WTC11 (cell line): ENCODE measurements at regions not wholly inside any gene's neighbourhood (a gene's known extent, or its start where the extent isn't known, plus 50 kb on each side); places are given as distances from the start of the nearest gene placed in this dataset.

Experiments used
- ATAC-seq: fragments of 200-7000 bp; cut with Tn5 transposase; 2 replicates; pipeline ENCODE4 v1.10.0; 2021; ENCODE audit warnings: mild to moderate bottlenecking, moderate library complexity
- CTCF ChIA-PET: fragments of 300-600 bp; sonication (Branson Sonifier 250); formaldehyde crosslinking; loops from one replicate; lab custom pipeline; 2021; ENCODE audit warnings: antibody characterized with exemption; lab: Charles Lee
- POLR2A ChIA-PET: fragments of 350-600 bp; sonication (Branson Sonifier 250); formaldehyde crosslinking; loops from one replicate; lab custom pipeline; 2021; ENCODE audit warnings: antibody characterized with exemption; lab: Charles Lee
- DNase-seq: peaks from one replicate; pipeline ENCODE4 v3.0.0; 2021; ENCODE audit warnings: low spot score
- H3K27ac Mint-ChIP-seq: 2 replicates; pipeline ENCODE4 v1.8.0; 2021; ENCODE audit warnings: mixed read lengths
- H3K27me3 Mint-ChIP-seq: 2 replicates; pipeline ENCODE4 v1.8.0; 2021; ENCODE audit warnings: low read depth, mild to moderate bottlenecking, moderate library complexity, mixed read lengths
- H3K36me3 Mint-ChIP-seq: 2 replicates; pipeline ENCODE4 v1.8.0; 2021; ENCODE audit warnings: mixed read lengths
- H3K4me1 Mint-ChIP-seq: 2 replicates; pipeline ENCODE4 v1.8.0; 2022; ENCODE audit warnings: mixed read lengths
- H3K4me3 Mint-ChIP-seq: 2 replicates; pipeline ENCODE4 v1.8.0; 2021; ENCODE audit warnings: mild to moderate bottlenecking, moderate library complexity, mixed read lengths
- H3K9me3 Mint-ChIP-seq: 2 replicates; pipeline ENCODE4 v1.8.0; 2021; ENCODE audit warnings: mixed read lengths
- HMGA2 ChIP-seq: fragments of 250-450 bp; sonication (Bioruptor Pico); IDR thresholded peaks from 2 replicates; pipeline ENCODE4 v1.4.0; 2021; ENCODE audit warnings: mild to moderate bottlenecking, moderate library complexity
- JAZF1 ChIP-seq: fragments of 250-450 bp; sonication (Bioruptor Pico); IDR thresholded peaks from 2 replicates; pipeline ENCODE4 v1.9.0; 2021; ENCODE audit warnings: moderate library complexity, mild to moderate bottlenecking, inconsistent platforms
- KAT7 ChIP-seq: sonication (generic); formaldehyde crosslinking; IDR thresholded peaks from 2 replicates; pipeline ENCODE4 v1.8.1; 2023; ENCODE audit warnings: missing genetic modification reagents, mild to moderate bottlenecking, borderline replicate concordance
- MYBL2 ChIP-seq: sonication (generic); formaldehyde crosslinking; IDR thresholded peaks from 2 replicates; pipeline ENCODE4 v1.8.1; 2023; ENCODE audit warnings: mild to moderate bottlenecking, moderate library complexity, missing genetic modification reagents
- OVOL2 ChIP-seq: fragments of 250-450 bp; sonication (Bioruptor Pico); IDR thresholded peaks from 2 replicates; pipeline ENCODE4 v1.9.0; 2021; ENCODE audit warnings: mild to moderate bottlenecking, borderline replicate concordance
- SOX15 ChIP-seq: fragments of 250-450 bp; sonication (Bioruptor Pico); IDR thresholded peaks from 2 replicates; pipeline ENCODE4 v1.9.0; 2021; ENCODE audit warnings: mild to moderate bottlenecking
- TP53 ChIP-seq: sonication (generic); formaldehyde crosslinking; IDR thresholded peaks from 2 replicates; pipeline ENCODE4 v1.8.1; 2023; ENCODE audit warnings: mild to moderate bottlenecking, missing genetic modification reagents
- ZNF232 ChIP-seq: sonication (generic); formaldehyde crosslinking; IDR thresholded peaks from 2 replicates; pipeline ENCODE4 v1.8.0; 2022; ENCODE audit warnings: mild to moderate bottlenecking, missing genetic modification reagents
- TF ChIP-seq, protein P1 (sequence below): fragments of 200-600 bp; IDR thresholded peaks from 2 replicates; pipeline ENCODE4 v1.8.0; 2022; ENCODE audit warnings: antibody characterized with exemption
- TF ChIP-seq, protein P2 (sequence below): sonication (generic); formaldehyde crosslinking; IDR thresholded peaks from 2 replicates; pipeline ENCODE4 v1.8.0; 2023; ENCODE audit warnings: missing genetic modification reagents, mild to moderate bottlenecking, borderline replicate concordance
- TF ChIP-seq, protein P3 (sequence below): fragments of 250-450 bp; sonication (Bioruptor Pico); IDR thresholded peaks from 2 replicates; pipeline ENCODE4 v1.9.0; 2021; ENCODE audit warnings: mild to moderate bottlenecking
- TF ChIP-seq, protein P4 (sequence below): sonication (generic); formaldehyde crosslinking; IDR thresholded peaks from 2 replicates; pipeline ENCODE4 v1.8.1; 2022; ENCODE audit warnings: missing genetic modification reagents, borderline replicate concordance
- TF ChIP-seq, protein P5 (sequence below): sonication (generic); formaldehyde crosslinking; IDR thresholded peaks from 2 replicates; pipeline ENCODE4 v1.8.1; 2023; ENCODE audit warnings: mild to moderate bottlenecking, missing genetic modification reagents, moderate library complexity
- TF ChIP-seq, protein P6 (sequence below): fragments of 250-450 bp; sonication (Bioruptor Pico); IDR thresholded peaks from 2 replicates; pipeline ENCODE4 v2.1.2; 2022; ENCODE audit warnings: mild to moderate bottlenecking, moderate library complexity

DNA sequence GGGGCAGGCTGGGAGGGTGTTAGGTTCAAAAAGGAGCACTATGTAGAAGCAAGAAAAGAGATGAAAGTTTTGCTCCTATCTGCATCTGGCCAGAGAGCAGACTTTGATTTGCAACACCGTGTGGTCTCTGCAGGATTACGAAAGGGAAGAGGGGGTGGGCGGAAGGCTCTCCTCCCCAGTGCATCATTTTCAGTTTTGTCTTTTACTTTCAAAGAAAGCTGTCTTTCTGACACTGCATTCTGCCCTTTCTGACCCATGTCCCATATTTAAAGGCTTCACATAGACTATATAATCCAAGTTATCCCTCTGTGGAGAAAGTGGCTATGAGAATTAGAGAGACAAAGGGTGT is 126.5 kb downstream of the RHOU start (continued):
- TF ChIP-seq, protein P1, sequence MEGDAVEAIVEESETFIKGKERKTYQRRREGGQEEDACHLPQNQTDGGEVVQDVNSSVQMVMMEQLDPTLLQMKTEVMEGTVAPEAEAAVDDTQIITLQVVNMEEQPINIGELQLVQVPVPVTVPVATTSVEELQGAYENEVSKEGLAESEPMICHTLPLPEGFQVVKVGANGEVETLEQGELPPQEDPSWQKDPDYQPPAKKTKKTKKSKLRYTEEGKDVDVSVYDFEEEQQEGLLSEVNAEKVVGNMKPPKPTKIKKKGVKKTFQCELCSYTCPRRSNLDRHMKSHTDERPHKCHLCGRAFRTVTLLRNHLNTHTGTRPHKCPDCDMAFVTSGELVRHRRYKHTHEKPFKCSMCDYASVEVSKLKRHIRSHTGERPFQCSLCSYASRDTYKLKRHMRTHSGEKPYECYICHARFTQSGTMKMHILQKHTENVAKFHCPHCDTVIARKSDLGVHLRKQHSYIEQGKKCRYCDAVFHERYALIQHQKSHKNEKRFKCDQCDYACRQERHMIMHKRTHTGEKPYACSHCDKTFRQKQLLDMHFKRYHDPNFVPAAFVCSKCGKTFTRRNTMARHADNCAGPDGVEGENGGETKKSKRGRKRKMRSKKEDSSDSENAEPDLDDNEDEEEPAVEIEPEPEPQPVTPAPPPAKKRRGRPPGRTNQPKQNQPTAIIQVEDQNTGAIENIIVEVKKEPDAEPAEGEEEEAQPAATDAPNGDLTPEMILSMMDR: no peak
- TF ChIP-seq MYBL2 (CRISPR knock-in tag): no peak

DNA sequence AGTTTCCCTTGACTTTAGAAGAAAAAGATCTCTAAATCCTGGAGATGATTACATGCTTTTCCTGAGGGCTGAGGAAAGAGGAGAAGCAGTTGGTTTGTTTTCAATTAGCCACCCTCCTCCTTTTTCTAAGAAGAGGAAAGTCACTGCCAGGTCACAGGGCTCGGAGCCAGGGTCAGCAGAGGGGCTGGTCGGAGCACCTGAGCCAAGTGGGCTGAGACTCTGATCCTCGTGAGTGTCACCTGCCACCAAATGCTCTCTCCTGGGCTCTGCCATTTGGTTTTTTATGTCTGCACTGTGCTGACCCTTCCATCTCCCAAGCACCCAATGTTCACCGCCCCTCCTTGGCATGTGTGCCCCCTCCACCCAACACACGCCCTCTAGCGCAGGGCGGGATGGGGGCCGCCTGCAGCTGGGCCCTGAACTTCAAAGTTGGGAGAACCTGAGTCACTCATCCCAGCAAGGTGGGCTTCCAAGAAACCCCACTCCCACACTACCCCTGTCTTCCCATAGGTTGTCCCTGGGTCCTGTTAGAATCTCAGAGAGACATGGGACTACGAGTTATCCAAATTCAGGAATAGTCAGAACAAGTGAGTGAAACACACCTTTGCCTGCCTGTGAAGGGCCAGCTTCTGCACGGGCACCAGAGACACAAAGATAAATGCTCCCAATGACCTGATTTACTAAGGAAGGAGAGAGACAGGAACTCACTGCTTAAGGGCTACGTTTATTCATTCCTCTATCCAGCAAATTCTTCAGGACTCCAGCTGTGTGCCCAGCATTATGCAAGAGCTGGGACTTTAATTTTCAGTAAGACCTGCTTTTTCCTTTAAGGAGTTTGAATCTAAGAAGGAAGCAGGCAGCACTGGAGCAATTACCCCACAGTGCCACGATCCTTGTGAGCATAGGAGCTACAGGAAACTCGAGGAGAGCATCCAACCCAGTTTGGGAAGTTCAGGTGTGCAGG is 127.5 kb downstream of the RHOU start:
- no peaks in the 10 kb centered on the region for H3K9me3 Mint-ChIP-seq
- peaks cover 3% of the 10 kb centered on the region; the same call in 1 of the 2 replicates for H3K27me3 Mint-ChIP-seq
- no peak for TF ChIP-seq JAZF1 (CRISPR knock-in tag)
- no peak for TF ChIP-seq SOX15 (CRISPR knock-in tag)
- TF ChIP-seq, protein P2, sequence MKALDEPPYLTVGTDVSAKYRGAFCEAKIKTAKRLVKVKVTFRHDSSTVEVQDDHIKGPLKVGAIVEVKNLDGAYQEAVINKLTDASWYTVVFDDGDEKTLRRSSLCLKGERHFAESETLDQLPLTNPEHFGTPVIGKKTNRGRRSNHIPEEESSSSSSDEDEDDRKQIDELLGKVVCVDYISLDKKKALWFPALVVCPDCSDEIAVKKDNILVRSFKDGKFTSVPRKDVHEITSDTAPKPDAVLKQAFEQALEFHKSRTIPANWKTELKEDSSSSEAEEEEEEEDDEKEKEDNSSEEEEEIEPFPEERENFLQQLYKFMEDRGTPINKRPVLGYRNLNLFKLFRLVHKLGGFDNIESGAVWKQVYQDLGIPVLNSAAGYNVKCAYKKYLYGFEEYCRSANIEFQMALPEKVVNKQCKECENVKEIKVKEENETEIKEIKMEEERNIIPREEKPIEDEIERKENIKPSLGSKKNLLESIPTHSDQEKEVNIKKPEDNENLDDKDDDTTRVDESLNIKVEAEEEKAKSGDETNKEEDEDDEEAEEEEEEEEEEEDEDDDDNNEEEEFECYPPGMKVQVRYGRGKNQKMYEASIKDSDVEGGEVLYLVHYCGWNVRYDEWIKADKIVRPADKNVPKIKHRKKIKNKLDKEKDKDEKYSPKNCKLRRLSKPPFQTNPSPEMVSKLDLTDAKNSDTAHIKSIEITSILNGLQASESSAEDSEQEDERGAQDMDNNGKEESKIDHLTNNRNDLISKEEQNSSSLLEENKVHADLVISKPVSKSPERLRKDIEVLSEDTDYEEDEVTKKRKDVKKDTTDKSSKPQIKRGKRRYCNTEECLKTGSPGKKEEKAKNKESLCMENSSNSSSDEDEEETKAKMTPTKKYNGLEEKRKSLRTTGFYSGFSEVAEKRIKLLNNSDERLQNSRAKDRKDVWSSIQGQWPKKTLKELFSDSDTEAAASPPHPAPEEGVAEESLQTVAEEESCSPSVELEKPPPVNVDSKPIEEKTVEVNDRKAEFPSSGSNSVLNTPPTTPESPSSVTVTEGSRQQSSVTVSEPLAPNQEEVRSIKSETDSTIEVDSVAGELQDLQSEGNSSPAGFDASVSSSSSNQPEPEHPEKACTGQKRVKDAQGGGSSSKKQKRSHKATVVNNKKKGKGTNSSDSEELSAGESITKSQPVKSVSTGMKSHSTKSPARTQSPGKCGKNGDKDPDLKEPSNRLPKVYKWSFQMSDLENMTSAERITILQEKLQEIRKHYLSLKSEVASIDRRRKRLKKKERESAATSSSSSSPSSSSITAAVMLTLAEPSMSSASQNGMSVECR (CRISPR knock-in tag): no peak
- TF ChIP-seq, protein P3, sequence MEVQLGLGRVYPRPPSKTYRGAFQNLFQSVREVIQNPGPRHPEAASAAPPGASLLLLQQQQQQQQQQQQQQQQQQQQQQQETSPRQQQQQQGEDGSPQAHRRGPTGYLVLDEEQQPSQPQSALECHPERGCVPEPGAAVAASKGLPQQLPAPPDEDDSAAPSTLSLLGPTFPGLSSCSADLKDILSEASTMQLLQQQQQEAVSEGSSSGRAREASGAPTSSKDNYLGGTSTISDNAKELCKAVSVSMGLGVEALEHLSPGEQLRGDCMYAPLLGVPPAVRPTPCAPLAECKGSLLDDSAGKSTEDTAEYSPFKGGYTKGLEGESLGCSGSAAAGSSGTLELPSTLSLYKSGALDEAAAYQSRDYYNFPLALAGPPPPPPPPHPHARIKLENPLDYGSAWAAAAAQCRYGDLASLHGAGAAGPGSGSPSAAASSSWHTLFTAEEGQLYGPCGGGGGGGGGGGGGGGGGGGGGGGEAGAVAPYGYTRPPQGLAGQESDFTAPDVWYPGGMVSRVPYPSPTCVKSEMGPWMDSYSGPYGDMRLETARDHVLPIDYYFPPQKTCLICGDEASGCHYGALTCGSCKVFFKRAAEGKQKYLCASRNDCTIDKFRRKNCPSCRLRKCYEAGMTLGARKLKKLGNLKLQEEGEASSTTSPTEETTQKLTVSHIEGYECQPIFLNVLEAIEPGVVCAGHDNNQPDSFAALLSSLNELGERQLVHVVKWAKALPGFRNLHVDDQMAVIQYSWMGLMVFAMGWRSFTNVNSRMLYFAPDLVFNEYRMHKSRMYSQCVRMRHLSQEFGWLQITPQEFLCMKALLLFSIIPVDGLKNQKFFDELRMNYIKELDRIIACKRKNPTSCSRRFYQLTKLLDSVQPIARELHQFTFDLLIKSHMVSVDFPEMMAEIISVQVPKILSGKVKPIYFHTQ (CRISPR knock-in tag): no peak
- no peak for TF ChIP-seq HMGA2 (CRISPR knock-in tag)
- TF ChIP-seq TP53 (CRISPR knock-in tag): no peak
- TF ChIP-seq, protein P4, sequence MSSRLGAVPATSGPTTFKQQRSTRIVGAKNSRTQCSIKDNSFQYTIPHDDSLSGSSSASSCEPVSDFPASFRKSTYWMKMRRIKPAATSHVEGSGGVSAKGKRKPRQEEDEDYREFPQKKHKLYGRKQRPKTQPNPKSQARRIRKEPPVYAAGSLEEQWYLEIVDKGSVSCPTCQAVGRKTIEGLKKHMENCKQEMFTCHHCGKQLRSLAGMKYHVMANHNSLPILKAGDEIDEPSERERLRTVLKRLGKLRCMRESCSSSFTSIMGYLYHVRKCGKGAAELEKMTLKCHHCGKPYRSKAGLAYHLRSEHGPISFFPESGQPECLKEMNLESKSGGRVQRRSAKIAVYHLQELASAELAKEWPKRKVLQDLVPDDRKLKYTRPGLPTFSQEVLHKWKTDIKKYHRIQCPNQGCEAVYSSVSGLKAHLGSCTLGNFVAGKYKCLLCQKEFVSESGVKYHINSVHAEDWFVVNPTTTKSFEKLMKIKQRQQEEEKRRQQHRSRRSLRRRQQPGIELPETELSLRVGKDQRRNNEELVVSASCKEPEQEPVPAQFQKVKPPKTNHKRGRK (CRISPR knock-in tag): no peak
- TF ChIP-seq, protein P5, sequence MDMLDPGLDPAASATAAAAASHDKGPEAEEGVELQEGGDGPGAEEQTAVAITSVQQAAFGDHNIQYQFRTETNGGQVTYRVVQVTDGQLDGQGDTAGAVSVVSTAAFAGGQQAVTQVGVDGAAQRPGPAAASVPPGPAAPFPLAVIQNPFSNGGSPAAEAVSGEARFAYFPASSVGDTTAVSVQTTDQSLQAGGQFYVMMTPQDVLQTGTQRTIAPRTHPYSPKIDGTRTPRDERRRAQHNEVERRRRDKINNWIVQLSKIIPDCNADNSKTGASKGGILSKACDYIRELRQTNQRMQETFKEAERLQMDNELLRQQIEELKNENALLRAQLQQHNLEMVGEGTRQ (CRISPR knock-in tag): no peak
- no peak for TF ChIP-seq OVOL2 (CRISPR knock-in tag)
- TF ChIP-seq ZNF232 (CRISPR knock-in tag): no peak
- TF ChIP-seq KAT7 (CRISPR knock-in tag): no peak
- TF ChIP-seq, protein P6, sequence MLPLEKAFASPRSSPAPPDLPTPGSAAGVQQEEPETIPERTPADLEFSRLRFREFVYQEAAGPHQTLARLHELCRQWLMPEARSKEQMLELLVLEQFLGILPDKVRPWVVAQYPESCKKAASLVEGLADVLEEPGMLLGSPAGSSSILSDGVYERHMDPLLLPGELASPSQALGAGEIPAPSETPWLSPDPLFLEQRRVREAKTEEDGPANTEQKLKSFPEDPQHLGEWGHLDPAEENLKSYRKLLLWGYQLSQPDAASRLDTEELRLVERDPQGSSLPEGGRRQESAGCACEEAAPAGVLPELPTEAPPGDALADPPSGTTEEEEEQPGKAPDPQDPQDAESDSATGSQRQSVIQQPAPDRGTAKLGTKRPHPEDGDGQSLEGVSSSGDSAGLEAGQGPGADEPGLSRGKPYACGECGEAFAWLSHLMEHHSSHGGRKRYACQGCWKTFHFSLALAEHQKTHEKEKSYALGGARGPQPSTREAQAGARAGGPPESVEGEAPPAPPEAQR: no peak
- TF ChIP-seq, all 79 proteins: peak for 0
- ChIA-PET CTCF (interaction anchor here (1.6 kb wide), 1 partner anchor 127 kb away, joined by 5 read pairs; the partner anchor contains the start of gene RHOU), POLR2A (no interaction called here)
- peaks cover 53% of the 10 kb centered on the region for H3K4me1 Mint-ChIP-seq
- H3K36me3 Mint-ChIP-seq: no peaks in the 10 kb centered on the region; the same call in 1 of the 2 replicates
- H3K4me3 Mint-ChIP-seq: no peak overlapping the region
- H3K27ac Mint-ChIP-seq: peak overlapping the region; percentile 6; the same call in 1 of the 2 replicates
- no peak for DNase-seq
- ATAC-seq: no peak
